Adrenal gland (tissue), 5 donors: ENCODE measurements at regions not wholly inside any gene's neighbourhood (a gene's known extent, or its start where the extent isn't known, plus 50 kb on each side); places are given as distances from the start of the nearest gene placed in this dataset.

Experiments
- CTCF ChIP-seq, 6 experiments: fragments of 450-650 bp in 4 of 6; fragments of 200-600 bp in 2 of 6; sonication (generic) in 1 of 6; IDR thresholded peaks; 1 replicate in 5 of 6; 2 replicates in 1 of 6; pipeline versions ENCODE4 v1.5.1 to v1.8.0; 2016 to 2021; ENCODE audit warnings: antibody characterized with exemption in 6 of 6, mild to moderate bottlenecking in 2 of 6, moderate library complexity in 1 of 6
- POLR2A ChIP-seq, 2 donors: fragments of 450-650 bp; IDR thresholded peaks; one replicate each; pipeline ENCODE4 v1.6.1; 2017; ENCODE audit warnings: antibody characterized with exemption in 2 of 2, mild to moderate bottlenecking in 2 of 2, moderate library complexity in 1 of 2
- donor health status: DM: no; HTN: no; CAD: no.

DNA sequence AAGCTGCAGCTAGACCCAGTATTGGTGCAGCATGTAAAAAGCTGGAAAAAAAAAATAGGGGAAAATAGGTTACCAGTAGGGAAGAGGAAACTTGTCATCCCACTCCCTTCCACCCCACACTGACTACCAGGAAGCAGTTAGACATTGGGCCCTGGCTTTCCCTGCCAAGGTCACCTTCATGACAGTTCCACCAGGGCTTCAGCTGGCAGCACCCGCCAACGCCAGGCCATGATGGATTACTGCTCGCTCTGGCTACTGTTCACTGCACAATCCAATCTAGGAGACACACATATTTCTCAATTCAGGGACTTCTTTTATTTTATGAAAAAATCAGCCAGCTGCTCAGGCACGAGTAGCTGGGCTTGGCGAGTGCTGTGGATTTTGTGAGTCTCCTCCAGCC, 127.7 kb downstream of the DMRTA2 start:
- TF ChIP-seq CTCF (IDR thresholded peaks at IDR 0.05) = no peak
- no peak for TF ChIP-seq POLR2A (IDR thresholded peaks at IDR 0.05)
